GM19025 (cell line): ENCODE measurements at regions not wholly inside any gene's neighbourhood (a gene's known extent, or its start where the extent isn't known, plus 50 kb on each side); places are given as distances from the start of the nearest gene placed in this dataset.

Source experiments
- ATAC-seq: cut with Tn5 transposase; IDR thresholded peaks from one replicate; pipeline ENCODE4 v1.9.1; 2021; ENCODE audit warnings: mild to moderate bottlenecking, low read depth, moderate library complexity; ENCODE audit not compliant: unreplicated experiment

DNA sequence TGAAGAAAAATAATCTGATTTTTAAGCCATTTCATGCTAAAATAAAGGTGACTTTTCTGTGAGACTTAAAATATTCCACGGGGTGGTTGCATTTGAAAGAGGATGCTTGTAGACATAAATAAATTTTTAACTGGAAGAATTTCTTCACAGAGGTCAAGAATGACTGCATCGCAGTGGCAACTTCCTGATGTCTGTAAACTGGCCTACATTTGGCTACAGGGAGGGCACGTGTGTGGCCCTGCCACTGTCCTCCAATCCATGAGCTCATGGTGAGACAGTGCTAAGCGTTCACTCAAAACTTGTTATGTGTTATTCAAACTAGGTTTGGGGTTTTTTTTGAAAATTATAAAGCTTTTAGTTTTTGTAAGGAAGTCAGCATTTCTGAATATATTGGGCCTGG, 1089.3 kb downstream of the EFNB2 start:
- ATAC-seq: no peak

DNA sequence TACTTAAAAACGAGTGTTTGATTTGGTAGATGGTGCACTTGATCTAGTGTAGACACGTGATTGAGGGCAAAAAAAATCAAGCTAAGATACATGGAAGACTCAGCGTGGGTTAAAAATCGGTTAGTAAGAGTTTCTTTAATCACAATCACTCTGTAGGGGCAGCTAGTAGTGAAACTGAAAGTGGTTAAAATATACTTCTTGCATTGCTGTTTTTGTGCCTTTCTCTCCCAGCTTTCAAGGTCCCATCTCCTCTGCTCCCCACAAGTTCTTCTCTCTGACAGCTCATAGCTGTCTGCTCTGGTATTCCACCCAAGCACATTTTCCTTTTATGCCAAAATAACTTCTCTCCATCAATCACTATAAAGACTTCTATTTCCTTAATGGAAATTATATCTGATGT, 1089.7 kb downstream of the EFNB2 start:
- ATAC-seq: no peak

DNA sequence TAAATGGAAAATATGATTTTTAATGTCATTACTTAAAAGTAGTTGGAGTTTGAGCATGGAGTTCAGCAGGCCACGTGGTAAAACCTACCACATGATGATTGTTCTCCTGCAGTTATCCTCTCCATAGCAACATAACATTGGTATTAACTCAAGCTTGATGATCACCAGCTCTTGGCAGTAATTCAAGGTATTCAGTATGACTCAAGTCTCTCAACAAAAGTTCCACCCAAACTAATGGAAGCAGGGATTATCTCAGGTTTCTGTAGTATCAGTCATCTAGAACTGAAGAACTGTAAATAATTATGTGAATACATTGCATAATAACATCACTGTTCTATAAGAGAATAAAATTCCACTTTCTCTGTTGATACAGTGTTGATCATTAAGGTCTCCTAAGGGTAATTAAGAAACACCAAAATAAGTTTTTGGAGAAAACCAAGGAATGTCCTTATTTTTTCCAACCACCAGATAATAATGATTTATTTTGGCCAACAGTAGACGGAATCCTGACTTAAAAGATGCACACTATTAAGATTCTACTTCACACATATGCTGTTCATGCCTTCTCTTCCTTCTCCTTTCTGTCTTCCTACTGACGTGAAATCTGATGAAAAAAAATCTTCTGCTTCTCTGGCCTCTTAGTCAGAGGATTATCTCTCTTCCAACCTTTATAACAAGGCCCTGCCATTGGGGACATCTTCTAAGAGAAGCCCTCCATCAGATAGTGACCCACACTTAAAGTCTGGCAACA, 1092.3 kb downstream of the EFNB2 start:
- ATAC-seq: no peak

DNA sequence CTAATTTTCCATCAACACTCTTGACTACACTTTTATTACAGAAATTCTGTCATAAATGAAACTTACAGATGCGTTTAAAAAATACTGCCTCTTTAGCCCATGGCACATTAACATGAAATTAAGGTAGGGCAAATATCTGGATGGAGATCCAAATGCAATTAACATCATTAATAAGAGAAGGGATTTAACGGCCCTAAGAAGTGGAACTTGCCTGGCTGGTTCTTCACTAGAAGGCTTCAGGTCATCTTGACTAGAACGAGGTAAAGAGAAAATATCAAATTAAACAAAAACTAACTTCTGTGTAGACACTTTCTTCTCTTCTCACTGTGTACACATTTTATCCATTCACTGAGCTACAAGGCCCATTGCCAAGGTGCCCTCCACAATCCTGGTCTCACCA, 1093.4 kb downstream of the EFNB2 start:
- ATAC-seq: no peak

DNA sequence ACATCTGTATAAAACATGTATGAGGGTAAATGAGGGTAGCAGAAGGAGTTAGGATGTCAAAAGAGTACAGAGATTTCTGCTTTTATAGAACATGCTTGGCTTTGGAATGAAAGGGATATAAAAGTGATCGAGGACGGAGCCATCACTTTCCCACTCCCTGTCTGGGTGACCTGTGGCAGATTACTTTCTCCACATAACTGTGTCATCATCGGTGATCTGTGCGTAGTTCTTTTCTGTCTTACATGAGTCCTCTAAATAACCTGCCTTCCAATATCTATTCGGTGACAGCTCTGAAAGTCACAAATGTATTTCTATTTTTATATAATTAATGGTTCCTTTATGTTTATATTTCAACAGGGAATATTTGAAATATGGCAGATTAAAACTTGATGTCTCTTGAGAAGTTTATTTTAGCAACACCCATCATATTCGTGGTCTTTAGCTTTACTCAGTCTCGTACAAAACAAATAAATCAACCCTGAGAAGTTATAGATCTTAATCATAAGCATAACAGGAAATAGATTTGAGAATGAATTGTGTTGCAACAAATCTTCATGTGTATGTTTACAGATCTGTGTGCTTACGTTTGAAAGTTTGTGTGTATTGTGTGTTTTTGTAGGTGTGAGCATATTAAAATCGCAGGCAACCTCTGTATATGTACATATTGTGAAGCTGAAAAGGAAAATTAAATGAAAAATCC, 1094.3 kb downstream of the EFNB2 start:
- no peak for ATAC-seq

DNA sequence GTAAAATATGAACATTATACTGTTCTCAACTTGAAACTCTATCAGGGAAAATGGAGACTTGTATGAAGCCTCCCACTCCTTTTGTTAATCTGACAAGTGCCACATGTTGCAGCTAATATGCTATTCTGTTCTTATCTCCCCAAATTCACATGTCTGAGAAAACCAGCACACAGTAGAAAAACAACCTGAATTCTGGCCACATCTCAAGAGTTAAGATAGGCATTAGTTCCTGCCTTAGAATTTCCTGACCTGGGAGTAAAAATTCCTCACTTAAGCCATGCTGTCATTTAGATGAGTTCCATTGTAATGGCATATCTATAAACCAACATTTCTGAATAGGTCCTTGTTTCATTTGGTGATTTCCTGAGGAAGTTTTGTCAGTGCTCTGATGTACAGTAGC, 1098.5 kb downstream of the EFNB2 start:
- no peak for ATAC-seq

DNA sequence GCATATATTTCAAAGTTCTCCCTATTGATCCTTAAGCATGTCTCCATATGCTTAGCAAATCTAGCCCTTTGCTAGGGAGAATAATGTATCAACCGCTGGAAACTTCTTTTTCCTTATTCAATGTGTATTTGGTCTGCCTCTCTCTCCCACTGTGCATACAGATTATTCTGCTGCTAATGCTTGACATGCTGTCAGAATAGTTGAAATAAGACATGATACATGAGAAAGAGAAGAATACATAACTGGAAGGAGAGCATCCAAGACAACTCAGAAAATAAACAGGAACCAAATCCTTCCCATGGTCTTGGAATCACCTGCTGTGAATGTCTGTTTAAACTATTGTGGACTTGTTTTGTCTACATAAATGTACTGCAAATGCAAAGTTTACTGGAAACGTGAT, 1103.0 kb downstream of the EFNB2 start:
- ATAC-seq: no peak

DNA sequence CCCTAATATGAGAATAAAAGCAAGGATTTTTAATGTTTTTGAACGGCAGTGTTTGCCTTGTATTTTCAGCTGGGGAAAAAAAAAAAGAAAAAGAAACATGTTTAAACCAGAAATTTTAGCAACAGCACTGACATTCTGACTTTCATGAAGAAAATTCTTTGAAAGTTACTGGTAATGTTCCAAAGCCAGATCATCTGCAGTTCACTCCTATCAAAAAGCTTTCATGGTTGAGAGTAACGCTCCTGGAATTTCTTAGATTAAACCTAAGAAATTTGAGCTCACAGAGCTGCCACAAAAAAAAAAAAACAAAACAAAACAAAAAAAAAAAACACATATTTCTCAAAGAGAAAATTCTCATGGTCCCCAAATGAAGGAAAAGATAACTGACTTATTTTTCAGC, 1106.7 kb downstream of the EFNB2 start:
- no peak for ATAC-seq

DNA sequence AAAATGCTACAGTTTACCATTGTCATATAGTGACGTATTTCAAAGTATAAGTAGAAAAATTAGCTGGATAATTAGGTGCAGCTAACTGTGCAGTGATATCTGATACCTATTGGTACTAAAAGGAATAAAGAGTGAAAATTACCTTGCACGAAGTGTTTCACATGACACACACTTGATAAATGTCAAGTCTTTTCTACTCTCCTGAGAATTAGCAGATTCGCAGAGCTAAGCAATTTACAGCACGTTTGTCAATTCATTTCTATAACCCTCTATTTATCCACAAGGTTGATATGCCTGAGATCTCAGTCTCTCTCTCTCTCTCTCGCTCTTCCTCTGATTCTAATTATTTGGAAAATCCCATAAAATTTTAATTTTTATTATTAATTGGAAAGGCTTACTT, 1109.0 kb downstream of the EFNB2 start:
- no peak for ATAC-seq

DNA sequence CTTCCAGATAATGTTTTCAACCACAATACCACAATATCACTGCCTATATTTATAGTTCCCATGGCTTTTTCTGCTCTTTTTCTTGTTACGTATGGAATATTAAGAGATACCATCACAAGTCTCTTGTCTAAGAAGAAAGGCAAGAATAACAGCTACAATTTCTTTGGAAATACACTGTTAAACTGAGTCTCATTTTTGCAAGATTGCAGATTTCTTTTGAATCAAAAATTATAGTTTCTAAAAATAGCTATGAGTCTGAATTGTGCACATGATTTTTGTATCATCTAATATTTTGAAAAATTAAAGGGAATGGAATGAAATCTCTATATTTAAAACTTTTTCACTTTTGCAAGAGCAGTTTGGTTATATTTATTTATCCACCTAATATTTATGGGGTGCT, 1120.8 kb downstream of the EFNB2 start:
- no peak for ATAC-seq

DNA sequence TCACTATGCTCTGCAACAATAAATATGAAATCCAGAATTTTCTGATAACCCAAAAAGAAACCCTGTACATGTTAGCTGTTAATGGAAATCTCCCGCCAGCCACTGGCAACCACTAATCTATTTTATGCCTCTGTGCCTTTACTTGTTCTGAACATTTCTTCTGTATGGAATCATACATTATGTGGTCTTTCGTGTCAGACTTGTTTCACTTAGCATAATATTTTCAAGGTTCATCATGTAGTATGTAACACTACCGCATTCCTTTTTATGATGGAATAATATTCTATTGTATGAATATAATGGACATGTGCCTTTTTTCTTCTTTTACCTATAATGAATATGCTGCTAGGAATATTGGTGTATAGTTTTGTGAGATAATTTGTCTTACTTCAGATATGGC, 1123.3 kb downstream of the EFNB2 start:
- ATAC-seq: no peak

DNA sequence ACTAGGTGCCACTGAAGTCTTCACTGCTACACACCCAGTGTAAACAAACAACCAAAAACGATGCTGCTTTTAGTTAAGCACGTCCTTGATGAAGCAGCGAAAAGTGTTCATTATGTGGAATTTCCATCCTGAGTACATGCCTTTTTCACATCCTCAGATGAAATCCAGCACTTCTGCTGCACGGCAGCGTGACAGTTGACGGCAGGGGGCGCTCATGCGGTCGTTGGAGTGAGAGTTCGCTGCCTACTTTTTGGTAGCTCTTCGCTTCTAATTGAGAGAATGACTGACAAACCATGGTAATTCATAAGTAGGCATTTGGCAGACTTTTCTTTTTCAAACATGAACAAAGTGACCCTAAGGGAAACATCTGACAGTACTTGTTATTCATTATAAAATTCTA, 1124.9 kb downstream of the EFNB2 start:
- no peak for ATAC-seq

DNA sequence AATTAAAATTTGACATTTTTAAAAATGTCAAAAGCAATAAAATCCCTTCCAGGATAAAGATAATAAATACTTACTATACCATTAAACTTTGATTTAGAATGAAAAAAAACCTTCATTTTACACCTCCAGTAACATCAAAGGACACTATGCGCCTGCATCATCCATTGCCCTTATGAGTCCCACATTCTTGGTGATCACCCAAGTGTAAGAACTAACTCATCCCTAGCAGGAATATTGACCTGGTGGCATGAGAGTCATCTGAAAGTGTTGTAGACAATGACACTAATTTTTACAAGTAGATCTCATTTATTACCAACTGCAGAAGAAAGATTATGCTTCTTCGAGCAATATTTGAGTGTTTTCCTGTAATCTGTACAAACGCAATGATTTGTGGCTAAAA, 1128.9 kb downstream of the EFNB2 start:
- ATAC-seq: no peak

DNA sequence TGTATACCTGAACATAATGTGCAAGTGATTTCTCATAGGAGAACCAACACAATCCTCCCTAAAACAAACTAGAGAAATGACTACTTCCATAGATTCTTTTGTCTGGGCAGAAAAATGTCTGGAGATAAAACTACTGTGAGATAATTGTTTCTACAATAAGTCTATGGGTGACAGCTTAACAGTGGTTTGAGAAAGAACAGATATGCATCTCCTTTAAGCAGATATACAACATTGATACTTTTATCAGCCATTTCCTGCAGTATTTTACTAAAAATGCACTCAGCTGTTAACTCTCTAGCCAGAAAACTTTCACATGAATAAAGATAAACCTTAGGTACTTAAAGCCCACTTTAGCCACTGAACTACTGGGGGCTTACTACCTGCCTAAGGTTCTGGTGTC, 1132.4 kb downstream of the EFNB2 start:
- ATAC-seq: no peak

DNA sequence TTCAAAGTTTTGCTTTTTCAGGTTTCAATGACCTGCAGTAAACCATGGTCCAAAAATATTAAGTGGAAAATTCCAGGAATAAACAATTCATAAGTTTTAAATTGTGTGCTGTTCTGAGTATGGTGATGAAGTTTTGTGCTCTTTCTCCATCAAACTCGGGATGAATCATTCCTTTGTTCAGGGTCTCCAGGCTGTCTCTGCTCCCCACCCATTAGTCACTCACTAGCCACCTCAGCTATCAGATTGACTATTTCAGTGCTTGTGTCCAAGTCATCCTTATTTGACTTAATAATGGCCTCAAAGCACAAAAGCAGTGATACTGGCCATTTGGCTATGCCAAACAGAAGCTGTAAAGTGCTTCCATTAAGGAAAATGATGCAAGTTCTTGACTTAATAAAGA, 1140.4 kb downstream of the EFNB2 start:
- no peak for ATAC-seq

DNA sequence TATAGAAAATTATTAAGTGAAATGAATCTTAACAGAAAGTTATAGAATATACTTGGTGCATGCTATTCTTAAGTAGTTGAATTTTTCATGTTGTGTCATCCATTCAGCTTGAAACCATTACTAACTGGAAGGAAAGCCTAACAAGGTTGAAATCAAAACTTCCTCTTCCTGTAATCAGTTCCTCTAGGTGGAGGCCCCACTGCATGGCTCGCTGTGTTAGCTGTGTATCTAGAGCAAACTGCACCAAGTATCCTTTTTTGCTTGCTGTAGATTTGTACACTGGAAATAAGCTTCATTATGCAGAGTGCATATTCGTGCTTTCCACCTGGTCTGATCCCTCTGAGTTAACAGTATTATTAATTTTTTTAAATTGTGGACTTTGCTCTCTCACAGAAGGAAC, 1146.1 kb downstream of the EFNB2 start:
- ATAC-seq: no peak

DNA sequence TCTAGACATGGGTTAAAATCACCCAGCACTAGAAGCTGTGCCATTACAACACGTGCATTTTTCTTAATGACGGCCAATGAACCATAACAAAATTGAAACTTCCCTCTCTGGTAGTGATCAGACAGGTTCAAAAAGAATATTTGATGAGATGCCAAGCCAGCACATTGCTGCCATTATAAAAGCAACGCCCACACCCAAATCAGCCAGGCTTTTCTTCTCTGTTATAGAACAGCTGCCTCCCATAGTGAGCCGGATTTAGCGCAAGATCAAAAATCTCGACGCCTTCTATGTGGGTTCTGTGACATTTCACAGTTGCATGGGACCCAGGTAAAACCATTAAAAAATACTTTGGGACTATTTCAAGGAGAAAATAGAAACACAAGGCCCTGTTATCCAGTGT, 1158.0 kb downstream of the EFNB2 start:
- no peak for ATAC-seq

DNA sequence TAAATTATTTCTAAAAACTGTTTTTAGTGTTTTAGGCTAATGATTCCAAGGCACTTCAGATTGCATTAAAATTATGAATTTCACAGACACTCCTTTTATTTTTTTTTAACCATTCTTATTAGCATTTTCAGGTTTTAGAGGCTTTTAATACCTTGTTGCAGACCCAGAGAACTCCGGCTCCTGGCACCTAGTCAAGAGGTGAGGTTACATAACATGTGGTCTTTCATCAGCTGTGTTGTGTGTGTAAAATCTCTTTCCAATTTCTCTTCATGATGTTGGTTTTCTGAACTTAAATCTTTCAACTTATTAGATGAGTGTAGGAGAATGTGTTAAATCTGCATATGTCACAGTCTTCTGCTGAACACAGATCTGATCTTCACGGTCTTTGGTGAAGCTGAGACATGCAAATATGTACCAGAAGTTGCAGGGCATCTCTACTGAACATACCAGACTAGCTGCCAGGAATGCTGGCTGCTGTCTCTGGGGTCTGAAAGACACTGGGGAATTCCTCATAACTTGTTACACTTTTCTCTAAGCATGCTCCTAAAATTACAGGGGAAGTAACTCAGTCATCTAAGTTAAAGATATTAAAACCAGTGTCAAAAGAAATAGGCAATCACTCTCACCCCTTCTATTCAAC, 1165.3 kb downstream of the EFNB2 start:
- ATAC-seq: no peak

DNA sequence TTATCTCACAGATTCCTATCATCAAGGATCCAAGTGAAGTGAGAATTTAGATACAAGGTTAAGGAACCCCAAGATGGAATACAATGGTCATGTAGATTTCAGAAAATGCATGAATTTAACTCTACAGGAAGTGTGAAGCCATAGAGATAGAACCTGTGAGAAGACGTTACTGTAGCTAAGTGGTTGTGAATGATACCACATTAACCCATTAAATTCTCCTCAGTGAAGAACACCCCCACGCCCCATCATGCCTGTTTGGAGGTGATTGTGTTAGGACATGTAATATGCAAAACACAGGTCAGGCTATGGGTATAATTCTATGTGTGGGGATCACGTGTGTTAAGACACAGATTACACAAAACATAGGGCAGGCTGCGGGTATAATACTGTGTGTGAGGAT, 1166.7 kb downstream of the EFNB2 start:
- ATAC-seq: no peak

DNA sequence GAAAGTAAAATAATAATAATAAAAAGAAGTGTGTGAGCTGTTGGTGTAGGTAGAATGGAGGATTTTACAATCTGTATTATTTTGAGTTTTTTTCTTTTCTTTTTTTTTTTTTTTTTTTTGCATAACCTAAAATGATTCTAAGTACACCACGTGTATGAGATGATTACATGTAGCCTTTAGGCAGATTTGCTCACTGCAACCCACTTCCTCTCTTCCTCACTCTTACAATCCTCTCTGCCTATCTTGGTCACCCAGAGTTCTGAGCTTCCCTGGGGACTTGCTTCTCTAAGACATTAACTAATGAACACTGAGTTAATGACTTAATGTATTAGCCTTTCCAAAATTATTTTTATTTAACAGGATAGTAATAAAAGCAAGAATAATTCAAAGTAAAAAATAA, 1169.6 kb downstream of the EFNB2 start:
- ATAC-seq: no peak

DNA sequence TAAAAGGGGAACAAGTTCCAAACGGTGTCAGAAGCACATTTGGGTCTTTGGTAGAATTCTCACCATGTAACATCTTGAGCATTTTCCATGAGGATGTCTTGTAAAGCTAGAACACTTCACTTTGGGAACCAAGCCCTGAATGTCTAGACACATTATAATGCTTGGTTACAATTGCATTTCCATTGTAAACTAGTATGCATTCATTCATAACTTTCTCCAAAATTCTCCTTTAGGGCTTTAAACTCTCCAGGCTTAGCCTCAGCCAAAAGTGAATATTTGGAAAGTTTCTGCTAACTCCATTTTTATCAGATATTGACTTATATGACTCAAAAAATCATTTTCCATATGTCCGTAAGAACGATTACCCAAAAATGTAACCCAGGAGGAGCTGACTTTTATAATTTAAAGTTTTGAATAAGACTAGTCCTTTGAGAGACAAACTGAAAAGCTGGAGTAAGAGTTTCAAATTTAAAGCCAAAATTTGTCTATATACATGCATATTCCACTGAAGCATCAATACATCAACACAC, 1170.4 kb downstream of the EFNB2 start:
- no peak for ATAC-seq

DNA sequence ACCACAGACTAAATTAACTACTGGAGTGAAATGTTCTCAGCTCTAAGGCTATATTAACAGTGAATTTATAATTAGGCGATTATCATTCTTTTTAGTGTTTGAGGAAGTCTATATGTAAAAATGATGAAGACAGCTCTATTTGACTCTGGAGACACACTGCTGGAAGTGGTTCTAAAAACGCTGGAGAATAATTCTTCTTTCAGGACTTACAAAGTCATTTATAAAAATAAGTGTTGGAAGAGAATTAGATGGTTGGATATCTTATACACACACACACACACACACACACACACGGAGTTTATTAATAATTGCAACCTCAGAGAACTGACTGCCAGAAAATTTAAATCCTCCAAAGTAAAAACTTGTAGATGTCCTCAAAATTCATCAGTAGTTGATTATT, 1171.3 kb downstream of the EFNB2 start:
- no peak for ATAC-seq
